Suprapubic skin (tissue), 4 donors: ENCODE measurements at regions not wholly inside any gene's neighbourhood (a gene's known extent, or its start where the extent isn't known, plus 50 kb on each side); places are given as distances from the start of the nearest gene placed in this dataset.

Experiments used
- CTCF ChIP-seq, 2 donors: fragments of 200-600 bp in 1 of 2; fragments of 450-650 bp in 1 of 2; sonication (generic) in 1 of 2; IDR thresholded peaks; one replicate each; pipeline ENCODE4 v1.5.1; 2016 to 2019; ENCODE audit warnings: antibody characterized with exemption in 2 of 2, mild to moderate bottlenecking in 1 of 2, moderate library complexity in 1 of 2
- POLR2A ChIP-seq, 2 donors: fragments of 450-650 bp; IDR thresholded peaks; one replicate each; pipeline ENCODE4 v1.6.1; 2017; ENCODE audit warnings: antibody characterized with exemption in 2 of 2, mild to moderate bottlenecking in 2 of 2, moderate library complexity in 2 of 2
- POLR2AphosphoS5 ChIP-seq, 3 donors: sonication (generic); formaldehyde crosslinking; IDR thresholded peaks; one replicate each; pipeline ENCODE4 v1.6.1; 2017; ENCODE audit warnings: antibody characterized with exemption in 3 of 3

DNA sequence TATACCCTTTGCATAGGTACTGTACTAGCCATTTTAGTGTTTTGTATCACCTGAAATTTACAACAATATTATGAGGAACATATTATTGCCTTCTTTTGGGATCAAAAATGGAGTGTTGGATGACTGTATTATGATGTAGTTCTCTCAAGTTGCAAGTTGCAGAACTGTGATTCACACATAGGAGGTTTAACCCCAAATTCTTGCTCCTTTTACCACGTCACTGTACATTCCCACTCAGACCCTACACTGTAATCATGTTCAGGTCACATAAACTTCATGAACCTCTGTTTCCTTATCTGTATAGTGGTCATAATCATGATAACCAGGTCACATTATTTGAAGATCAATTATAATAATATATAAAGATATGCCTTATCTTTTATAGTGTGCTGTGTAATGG is 925.1 kb upstream of the TENM4 start:
- TF ChIP-seq POLR2AphosphoS5 (IDR thresholded peaks at IDR 0.05) (no peak), CTCF (IDR thresholded peaks at IDR 0.05) (no peak), POLR2A (IDR thresholded peaks at IDR 0.05) (no peak)
